DOHH2 (cell line): ENCODE measurements at regions not wholly inside any gene's neighbourhood (a gene's known extent, or its start where the extent isn't known, plus 50 kb on each side); places are given as distances from the start of the nearest gene placed in this dataset.

Experiments used
- H3F3A ChIP-seq: fragments of 200-600 bp; sonication (generic), shearing (Covaris generic); 2 replicates; pipeline ENCODE4 v1.6.0; 2016; ENCODE audit warnings: antibody characterized with exemption, mild to moderate bottlenecking; ENCODE audit not compliant: control insufficient read depth, insufficient read depth
- H3K27ac ChIP-seq: fragments of 200-600 bp; sonication (generic); 2 replicates; pipeline ENCODE4 v1.5.1; 2014; ENCODE audit warnings: low read depth, mild to moderate bottlenecking, low read length, moderate library complexity
- H3K27me3 ChIP-seq: fragments of 200-600 bp; sonication (generic); 2 replicates; pipeline ENCODE4 v1.6.1; 2014; ENCODE audit warnings: mild to moderate bottlenecking, low read length, mixed read lengths; ENCODE audit not compliant: control insufficient read depth
- H3K36me3 ChIP-seq: fragments of 200-600 bp; sonication (generic); 2 replicates; pipeline ENCODE4 v1.6.1; 2014; ENCODE audit warnings: mild to moderate bottlenecking, low read length, moderate library complexity, mixed read lengths; ENCODE audit not compliant: control insufficient read depth
- H3K4me1 ChIP-seq: fragments of 200-600 bp; sonication (generic); 2 replicates; pipeline ENCODE4 v1.6.1; 2014; ENCODE audit warnings: mild to moderate bottlenecking, low read length, mixed read lengths; ENCODE audit not compliant: control insufficient read depth
- H3K4me2 ChIP-seq: fragments of 200-600 bp; sonication (generic); 2 replicates; pipeline ENCODE4 v1.6.0; 2014; ENCODE audit warnings: mild to moderate bottlenecking, low read length, moderate library complexity
- H3K4me3 ChIP-seq: fragments of 200-600 bp; sonication (generic); 2 replicates; pipeline ENCODE4 v1.5.1; 2014; ENCODE audit warnings: mild to moderate bottlenecking, low read length, mixed read lengths
- H3K79me2 ChIP-seq: fragments of 200-600 bp; sonication (generic); 2 replicates; pipeline ENCODE4 v1.6.1; 2014; ENCODE audit warnings: mild to moderate bottlenecking, low read length, mixed read lengths; ENCODE audit not compliant: control insufficient read depth
- H3K9me2 ChIP-seq: fragments of 200-600 bp; sonication (generic); replicated peaks from 2 replicates; pipeline ENCODE4 v1.6.1; 2014; ENCODE audit warnings: mild to moderate bottlenecking, low read length, mixed read lengths; ENCODE audit not compliant: control insufficient read depth
- H3K9me3 ChIP-seq: fragments of 200-600 bp; sonication (generic); 2 replicates; pipeline ENCODE4 v1.6.1; 2014; ENCODE audit warnings: antibody characterized with exemption, low read length, mixed read lengths; ENCODE audit not compliant: control insufficient read depth, insufficient read depth
- H4K20me1 ChIP-seq: fragments of 200-600 bp; sonication (generic); 2 replicates; pipeline ENCODE4 v1.6.0; 2014; ENCODE audit warnings: low read depth, mild to moderate bottlenecking, antibody characterized with exemption, low read length, moderate library complexity; ENCODE audit not compliant: control insufficient read depth, insufficient read depth
- CTCF ChIP-seq: fragments of 200-600 bp; sonication (generic); IDR thresholded peaks from one replicate; pipeline ENCODE4 v1.5.1; 2014; ENCODE audit warnings: antibody characterized with exemption, mild to moderate bottlenecking, low read depth, low read length; ENCODE audit not compliant: poor library complexity, severe bottlenecking
- EZH2phosphoT487 ChIP-seq: fragments of 200-600 bp; sonication (generic); IDR thresholded peaks from 2 replicates; pipeline ENCODE4 v1.6.1; 2017; ENCODE audit warnings: borderline replicate concordance, mild to moderate bottlenecking, antibody characterized with exemption, low read length, moderate library complexity, mixed read lengths

GRCh38 chr9:90088856-90089255 is 484.0 kb downstream of the GADD45G start:
- Histone ChIP-seq H3K4me2 (no peak overlapping the region), H3K36me3 (no peaks in the 10 kb centered on the region), H3K9me2 (no peaks in the 10 kb centered on the region), H3K4me1 (no peaks in the 10 kb centered on the region), H3K4me3 (no peak overlapping the region), H3K27ac (no peak overlapping the region), H3K79me2 (no peaks in the 10 kb centered on the region), H4K20me1 (no peaks in the 10 kb centered on the region), H3F3A (no peaks in the 10 kb centered on the region), H3K9me3 (no peaks in the 10 kb centered on the region), H3K27me3 (peaks cover 3% of the 10 kb centered on the region; the same call in 1 of the 2 replicates)
- TF ChIP-seq EZH2phosphoT487 (no peak), CTCF (no peak)

GRCh38 chr9:90090997-90091396 is 486.2 kb downstream of the GADD45G start:
- Histone ChIP-seq H3K9me3 (no peaks in the 10 kb centered on the region), H3F3A (no peaks in the 10 kb centered on the region), H3K4me2 (no peak overlapping the region), H3K79me2 (no peaks in the 10 kb centered on the region), H3K4me3 (no peak overlapping the region), H3K36me3 (no peaks in the 10 kb centered on the region), H3K4me1 (no peaks in the 10 kb centered on the region), H3K27ac (no peak overlapping the region), H3K9me2 (no peaks in the 10 kb centered on the region), H3K27me3 (peaks cover 5% of the 10 kb centered on the region; the same call in 1 of the 2 replicates), H4K20me1 (no peaks in the 10 kb centered on the region)
- no peak for TF ChIP-seq CTCF
- no peak for TF ChIP-seq EZH2phosphoT487

- Histone ChIP-seq H3K4me1 (no peaks in the 10 kb centered on the region), H3K27me3 (peaks cover 5% of the 10 kb centered on the region; the same call in 1 of the 2 replicates), H3K27ac (no peak overlapping the region)
Observed at GRCh38 chr9:90092508-90092907, 487.7 kb downstream of the GADD45G start.

More at GRCh38 chr9:90092508-90092907, 487.7 kb downstream of the GADD45G start:
- TF ChIP-seq CTCF (no peak), EZH2phosphoT487 (no peak)
- Histone ChIP-seq H3K4me3 (no peak overlapping the region), H3K36me3 (no peaks in the 10 kb centered on the region), H3K9me3 (no peaks in the 10 kb centered on the region), H3K4me2 (no peak overlapping the region), H3K9me2 (no peaks in the 10 kb centered on the region), H3F3A (no peaks in the 10 kb centered on the region), H3K79me2 (no peaks in the 10 kb centered on the region), H4K20me1 (no peaks in the 10 kb centered on the region)
